ENCODE measurements at regions not wholly inside any gene's neighbourhood (a gene's known extent, or its start where the extent isn't known, plus 50 kb on each side); places are given as distances from the start of the nearest gene placed in this dataset.
"Not testable (repeated sequence)": the region's sequence is repeated elsewhere in the genome, so short reads cannot be mapped to it uniquely, and the experiment has no call there.

GRCh38 chr7:113710310-113711096 is 208.3 kb downstream of the PPP1R3A start:
- DNase-seq, result peak; percentile 87

DNA sequence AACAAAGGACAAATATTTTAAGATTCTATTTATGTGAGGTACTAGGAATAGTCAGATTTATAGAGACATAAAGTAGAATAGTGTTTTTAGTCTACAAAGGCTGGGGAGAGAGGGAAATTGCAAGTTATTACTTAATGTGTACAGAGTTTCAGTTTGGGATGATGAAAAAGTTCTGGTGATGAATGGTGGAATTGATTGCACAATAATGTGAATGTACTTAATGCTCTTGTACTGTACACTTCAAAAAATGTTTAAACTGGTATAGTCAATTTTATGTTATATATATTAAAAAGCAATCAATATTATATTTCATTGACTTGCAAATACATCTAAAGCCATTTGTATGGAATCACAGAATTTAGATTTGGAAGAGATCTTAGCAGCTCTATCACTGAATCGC is 213.4 kb downstream of the PPP1R3A start:
- DNase-seq, result no peak

GRCh38 chr7:113698556-113699220 is 220.1 kb downstream of the PPP1R3A start:
- peak; percentile 68 for DNase-seq

GRCh38 chr7:113694149-113694548 is 224.7 kb downstream of the PPP1R3A start:
- no peak for DNase-seq

- DNase-seq, result no peak
Measured at GRCh38 chr7:113684165-113684564, 234.6 kb downstream of the PPP1R3A start.

DNA sequence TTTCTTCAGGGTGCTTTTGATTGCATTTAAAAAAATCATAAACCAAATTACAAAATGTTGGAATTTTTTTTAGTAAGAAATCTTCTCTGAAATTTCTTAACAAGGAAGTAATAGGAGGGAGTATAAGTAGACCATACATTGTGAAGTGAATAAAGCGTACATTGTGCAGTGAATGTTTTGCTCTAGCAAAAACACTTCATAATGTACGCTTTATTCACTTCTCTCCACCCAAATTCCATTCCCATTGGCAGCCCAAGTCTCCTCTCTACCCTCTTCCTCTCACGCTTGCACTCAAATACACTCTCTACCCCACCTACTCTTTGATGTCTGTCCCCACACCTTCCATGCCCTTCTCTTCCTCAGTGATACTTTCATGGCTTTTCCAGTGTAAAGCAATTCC is 241.0 kb downstream of the PPP1R3A start:
- DNase-seq, result no peak

- DNase-seq, result no peak
Measured at GRCh38 chr7:113664867-113665266, 253.9 kb downstream of the PPP1R3A start.

- DNase-seq, result no peak
Measured at GRCh38 chr7:113659416-113659815, 259.4 kb downstream of the PPP1R3A start.

DNA sequence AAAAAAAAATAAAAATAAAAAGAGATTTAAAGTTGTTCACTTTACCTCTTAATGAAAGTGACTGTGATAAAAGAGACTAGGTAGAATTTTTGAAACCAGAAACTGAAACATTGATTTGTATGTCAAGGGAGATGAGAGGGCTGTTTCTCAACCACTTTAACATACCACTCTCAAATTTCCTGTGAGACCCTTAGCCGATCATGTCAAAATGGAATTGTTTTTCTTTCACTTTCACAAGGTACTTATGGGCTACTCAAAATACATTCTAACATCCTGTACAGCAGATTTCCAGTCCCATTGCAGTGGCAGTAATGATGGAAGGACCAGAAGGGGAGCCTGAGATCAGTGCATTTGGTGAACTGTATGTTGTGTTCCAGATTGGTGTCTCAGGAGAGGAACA is 261.2 kb downstream of the PPP1R3A start:
- no peak for DNase-seq

DNA sequence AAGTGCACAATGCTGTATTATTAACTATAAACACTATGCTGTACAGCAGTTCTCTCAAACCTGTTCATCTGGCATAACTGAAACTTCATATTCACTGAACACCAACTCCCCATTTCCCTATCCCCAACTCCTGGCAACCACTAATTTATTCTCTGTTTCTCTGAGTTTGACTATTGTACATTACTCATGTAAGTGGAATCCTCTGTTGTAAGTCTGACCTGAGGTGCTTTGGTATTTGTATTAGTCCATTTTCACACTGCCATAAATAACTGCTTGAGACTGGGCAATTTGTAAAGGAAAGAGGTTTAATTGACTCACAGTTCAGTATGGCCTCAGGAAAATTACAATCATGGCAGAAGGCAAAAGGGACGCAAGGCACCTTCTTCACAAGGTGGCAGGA is 266.3 kb downstream of the PPP1R3A start:
- no peak for DNase-seq

DNA sequence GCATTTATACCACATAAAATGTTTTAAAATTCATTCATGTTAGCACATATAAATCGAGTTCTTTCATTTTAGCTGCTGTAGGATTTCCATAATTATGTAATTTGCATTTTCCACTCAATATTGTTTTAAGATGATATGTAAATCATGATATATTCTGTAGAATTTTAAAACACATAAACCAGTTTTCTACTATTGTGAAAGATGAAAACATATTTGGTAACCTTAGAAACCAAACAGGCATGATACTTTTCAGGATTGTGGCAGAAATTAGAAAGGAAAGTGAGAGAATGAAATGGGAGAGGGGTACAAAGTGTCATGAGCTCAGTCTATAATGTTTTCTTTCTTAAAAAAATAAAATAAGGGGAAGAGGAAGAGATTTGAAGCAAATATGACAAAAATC is 269.3 kb downstream of the PPP1R3A start:
- no peak for DNase-seq

GRCh38 chr7:113639221-113639620 is 279.6 kb downstream of the PPP1R3A start:
- DNase-seq, result no peak

DNA sequence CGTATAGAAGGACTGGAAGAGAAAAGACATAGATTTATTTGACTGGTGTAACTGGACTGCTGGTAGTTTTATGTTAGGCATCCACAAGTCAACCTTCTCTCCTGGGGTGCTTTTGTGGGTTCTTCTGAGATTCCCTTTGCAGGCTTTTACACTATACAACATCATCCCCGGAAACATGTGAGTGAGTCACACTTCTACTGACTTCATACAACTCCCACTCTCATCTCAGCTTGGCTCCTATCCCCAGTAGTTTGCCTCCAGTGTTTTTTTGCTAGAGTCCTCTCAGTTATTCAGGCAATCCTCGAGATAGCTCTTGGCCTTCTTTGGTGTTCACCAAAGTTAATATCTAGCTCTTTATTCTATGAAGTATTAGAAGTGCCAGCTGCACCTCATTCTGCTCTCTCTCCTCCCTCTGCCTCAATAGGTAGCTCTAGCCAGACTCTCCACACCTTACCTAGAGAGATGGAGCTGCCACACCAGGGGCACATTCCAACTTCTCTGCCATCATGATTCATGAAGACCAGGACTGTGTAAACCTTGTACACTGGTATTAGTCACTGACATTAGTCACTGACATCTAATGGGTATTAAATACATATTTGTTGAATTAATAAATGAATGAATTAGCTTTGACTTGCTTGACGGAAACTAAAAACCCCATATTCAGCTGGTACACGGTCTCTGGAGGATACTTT is 281.9 kb downstream of the PPP1R3A start:
- DNase-seq, result no peak

- no peak for DNase-seq
Measured at GRCh38 chr7:113635492-113635891, 283.3 kb downstream of the PPP1R3A start.

DNA sequence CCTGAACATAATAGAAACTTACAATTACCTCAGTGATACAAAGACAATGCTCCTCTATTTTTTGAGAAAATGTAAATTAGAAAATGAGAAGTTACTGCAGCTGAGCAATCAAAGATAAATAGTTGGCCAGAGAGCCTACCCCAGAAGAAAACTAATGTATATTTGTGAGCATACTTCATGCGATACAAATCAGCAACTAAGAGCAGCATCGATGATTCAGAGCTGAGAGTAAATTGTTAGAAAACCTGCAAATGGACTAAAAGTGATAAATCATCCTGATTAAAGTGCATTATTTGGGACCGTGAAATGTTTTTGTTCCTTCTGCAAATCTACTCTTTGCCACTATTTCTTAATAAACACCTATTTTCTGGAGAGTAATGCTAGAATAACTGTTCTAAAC is 285.7 kb downstream of the PPP1R3A start:
- no peak for DNase-seq

- DNase-seq, result no peak
Measured at GRCh38 chr7:113628948-113629847, 289.6 kb downstream of the PPP1R3A start.

DNA sequence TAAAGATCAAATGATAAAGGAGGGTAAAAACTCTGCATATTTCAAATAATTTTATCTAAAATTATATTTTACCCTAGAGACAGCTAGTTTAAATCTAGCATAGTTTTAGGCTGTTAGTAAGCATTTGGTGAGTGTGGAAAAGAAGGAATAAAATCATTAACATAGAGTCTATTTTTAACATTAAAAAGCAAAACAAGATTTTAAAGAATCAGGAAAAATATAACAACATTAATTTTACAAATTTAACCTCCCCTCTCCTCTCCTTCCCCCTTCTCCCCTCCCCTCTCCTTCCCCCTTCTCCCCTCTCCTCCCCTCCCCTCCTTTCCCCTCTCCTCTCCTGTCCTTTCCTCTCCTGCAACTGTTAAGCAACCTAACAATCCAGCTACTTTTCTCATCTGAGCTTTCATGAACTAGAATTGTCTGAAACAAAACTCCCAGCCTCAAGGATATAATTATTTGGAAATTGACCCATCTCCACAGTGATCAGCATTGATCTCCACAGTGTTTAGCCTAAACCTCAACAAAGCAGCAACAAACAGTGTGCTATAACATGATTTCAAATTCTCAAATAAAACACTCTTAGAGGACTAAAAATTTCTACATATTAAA is 293.2 kb downstream of the PPP1R3A start:
- DNase-seq, result no peak

- DNase-seq, result no peak
Measured at GRCh38 chr7:113622796-113623195, 296.0 kb downstream of the PPP1R3A start.

DNA sequence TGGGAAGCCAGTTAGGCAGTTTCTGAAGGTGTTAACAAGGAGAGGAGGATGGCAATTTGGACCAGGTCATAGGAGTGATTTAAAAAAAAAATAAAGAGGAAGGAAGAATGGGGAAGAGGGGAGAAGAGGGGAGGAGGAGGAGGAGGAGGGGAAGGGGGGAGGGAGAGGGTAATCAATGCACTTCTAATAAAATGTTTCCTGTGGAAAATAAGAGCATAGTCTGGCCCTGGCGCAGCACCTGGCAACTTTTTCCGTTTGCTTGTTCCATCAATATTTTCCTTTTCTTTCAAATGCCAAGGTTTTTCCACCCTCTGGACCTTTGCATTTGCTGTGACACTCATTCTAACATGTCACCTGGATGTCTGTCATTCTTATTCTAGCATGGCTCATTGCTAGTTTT is 308.2 kb downstream of the PPP1R3A start:
- DNase-seq, result no peak

DNA sequence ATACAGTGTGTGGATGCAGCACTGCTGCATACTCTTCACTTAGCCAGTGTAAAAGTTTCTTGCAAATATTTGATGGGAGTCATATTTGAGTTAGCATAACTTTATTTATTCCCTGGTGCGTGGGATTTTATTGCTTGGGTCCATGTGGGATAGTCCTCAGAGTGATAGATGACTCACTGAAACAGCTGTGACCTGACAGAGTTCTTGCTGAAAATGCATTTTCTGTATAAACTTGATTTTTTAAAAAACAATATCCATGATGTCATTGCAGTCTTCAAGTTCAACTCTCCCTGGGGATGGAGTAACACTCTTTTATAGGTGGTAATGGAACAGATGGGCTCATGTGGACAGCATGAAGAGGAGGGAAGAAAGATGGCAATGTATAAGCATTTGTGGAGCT is 310.0 kb downstream of the PPP1R3A start:
- no peak for DNase-seq

DNA sequence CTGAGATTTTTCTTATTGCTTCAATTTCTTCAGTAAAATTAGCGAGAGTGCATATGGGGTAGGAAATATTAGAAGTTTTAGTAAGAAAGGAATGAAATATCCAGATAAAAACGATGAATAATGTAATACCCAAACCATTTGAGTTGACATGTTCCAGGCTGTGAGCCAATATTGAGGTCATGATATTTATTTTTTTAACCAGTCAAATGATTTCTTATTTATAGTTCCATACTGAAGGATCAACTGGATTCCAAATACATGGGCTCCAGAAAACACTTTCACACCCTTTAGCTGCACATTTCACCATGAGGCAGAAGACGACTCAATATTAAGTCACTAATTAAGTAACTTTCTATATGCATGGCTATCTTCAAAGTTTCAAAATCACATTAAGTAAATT is 312.5 kb downstream of the PPP1R3A start:
- peak; percentile 3 for DNase-seq

DNA sequence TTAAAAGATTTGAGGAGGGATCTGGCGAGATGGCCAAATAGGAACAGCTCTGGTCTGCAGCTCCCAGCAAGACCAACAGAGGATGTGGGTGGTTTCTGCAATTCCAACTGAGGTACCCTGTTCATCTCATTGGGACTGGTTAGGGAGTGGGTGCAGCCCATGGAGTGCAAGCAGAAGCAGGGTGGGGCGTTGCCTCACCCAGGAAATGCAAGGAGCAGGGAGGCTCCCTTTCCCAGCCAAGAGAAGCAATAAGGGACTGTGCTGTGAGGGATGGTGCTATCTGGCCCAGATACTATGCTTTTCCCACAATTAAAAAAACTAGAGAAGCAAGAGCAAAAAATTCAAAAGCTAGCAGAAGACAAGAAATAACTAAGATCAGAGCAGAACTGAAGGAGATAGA is 318.4 kb downstream of the PPP1R3A start:
- DNase-seq, result not testable (repeated sequence)

Data from tongue (tissue), 1 donor.